GM23338 (cell line): ENCODE measurements at regions not wholly inside any gene's neighbourhood (a gene's known extent, or its start where the extent isn't known, plus 50 kb on each side); places are given as distances from the start of the nearest gene placed in this dataset.

ENCODE experiments used
- EZH2 ChIP-seq: fragments of 200-600 bp; sonication (generic); IDR thresholded peaks from one replicate; pipeline ENCODE4 v1.8.0; 2017; ENCODE audit warnings: antibody characterized with exemption, mild to moderate bottlenecking, low read depth; ENCODE audit not compliant: unreplicated experiment
- EZH2phosphoT487 ChIP-seq: fragments of 200-600 bp; sonication (generic); IDR thresholded peaks from one replicate; pipeline ENCODE4 v1.8.1; 2018; ENCODE audit warnings: antibody characterized with exemption; ENCODE audit not compliant: unreplicated experiment
- POLR2AphosphoS5 ChIP-seq: IDR thresholded peaks from 2 replicates; pipeline ENCODE4 v1.6.1; 2016; ENCODE audit warnings: antibody characterized with exemption, low read depth
- ZNF114 ChIP-seq: fragments of 250-450 bp; sonication (Bioruptor Pico); IDR thresholded peaks from 2 replicates; pipeline ENCODE4 v1.5.0; 2020; ENCODE audit warnings: mild to moderate bottlenecking, moderate library complexity
- TF ChIP-seq, protein P1 (sequence below), 2 experiments: fragments of 200-600 bp in 1 of 2; sonication (generic) in 1 of 2; conservative IDR thresholded peaks; 2 replicates each; pipeline versions ENCODE4 v1.5.1 to v1.6.1; 2016 to 2017; ENCODE audit warnings: antibody characterized with exemption in 2 of 2, low read depth in 2 of 2, mild to moderate bottlenecking in 2 of 2, moderate library complexity in 1 of 2
- TF ChIP-seq, protein P2 (sequence below): IDR thresholded peaks from 2 replicates; pipeline ENCODE4 v1.6.1; 2016; ENCODE audit warnings: antibody characterized with exemption

DNA sequence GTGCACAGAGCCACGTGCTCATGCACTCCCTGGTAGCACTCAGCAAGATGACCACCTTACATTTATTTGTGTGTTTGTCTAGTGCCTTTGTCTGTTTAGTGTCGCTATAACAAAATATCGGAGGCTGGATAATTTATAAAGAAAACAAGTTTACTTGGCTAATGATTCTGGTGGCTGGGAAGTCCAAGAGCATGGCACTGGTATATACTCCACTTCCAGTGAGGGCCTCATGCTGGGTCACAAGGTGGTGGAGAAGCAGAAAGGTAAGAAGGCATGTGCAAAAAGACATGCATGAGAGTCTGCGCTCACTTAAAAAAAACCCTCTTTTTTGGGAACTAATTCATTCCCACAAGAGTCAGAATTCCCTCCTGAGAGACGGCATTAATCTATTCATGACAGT, 52.5 kb upstream of the BOD1 start:
- TF ChIP-seq, protein P1, sequence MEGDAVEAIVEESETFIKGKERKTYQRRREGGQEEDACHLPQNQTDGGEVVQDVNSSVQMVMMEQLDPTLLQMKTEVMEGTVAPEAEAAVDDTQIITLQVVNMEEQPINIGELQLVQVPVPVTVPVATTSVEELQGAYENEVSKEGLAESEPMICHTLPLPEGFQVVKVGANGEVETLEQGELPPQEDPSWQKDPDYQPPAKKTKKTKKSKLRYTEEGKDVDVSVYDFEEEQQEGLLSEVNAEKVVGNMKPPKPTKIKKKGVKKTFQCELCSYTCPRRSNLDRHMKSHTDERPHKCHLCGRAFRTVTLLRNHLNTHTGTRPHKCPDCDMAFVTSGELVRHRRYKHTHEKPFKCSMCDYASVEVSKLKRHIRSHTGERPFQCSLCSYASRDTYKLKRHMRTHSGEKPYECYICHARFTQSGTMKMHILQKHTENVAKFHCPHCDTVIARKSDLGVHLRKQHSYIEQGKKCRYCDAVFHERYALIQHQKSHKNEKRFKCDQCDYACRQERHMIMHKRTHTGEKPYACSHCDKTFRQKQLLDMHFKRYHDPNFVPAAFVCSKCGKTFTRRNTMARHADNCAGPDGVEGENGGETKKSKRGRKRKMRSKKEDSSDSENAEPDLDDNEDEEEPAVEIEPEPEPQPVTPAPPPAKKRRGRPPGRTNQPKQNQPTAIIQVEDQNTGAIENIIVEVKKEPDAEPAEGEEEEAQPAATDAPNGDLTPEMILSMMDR (conservative IDR thresholded peaks at IDR 0.05; ENCODE audit: low read depth in 2 of 2) = no peak
- no peak for TF ChIP-seq POLR2AphosphoS5
- no peak for TF ChIP-seq EZH2
- no peak for TF ChIP-seq EZH2phosphoT487
- TF ChIP-seq, protein P2, sequence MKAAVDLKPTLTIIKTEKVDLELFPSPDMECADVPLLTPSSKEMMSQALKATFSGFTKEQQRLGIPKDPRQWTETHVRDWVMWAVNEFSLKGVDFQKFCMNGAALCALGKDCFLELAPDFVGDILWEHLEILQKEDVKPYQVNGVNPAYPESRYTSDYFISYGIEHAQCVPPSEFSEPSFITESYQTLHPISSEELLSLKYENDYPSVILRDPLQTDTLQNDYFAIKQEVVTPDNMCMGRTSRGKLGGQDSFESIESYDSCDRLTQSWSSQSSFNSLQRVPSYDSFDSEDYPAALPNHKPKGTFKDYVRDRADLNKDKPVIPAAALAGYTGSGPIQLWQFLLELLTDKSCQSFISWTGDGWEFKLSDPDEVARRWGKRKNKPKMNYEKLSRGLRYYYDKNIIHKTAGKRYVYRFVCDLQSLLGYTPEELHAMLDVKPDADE = no peak
- TF ChIP-seq ZNF114 (CRISPR knock-in tag) = 0 out of 2 replicates have a peak, but pooled peaks have one; percentile 44
